ENCODE measurements at regions not wholly inside any gene's neighbourhood (a gene's known extent, or its start where the extent isn't known, plus 50 kb on each side); places are given as distances from the start of the nearest gene placed in this dataset.

DNA sequence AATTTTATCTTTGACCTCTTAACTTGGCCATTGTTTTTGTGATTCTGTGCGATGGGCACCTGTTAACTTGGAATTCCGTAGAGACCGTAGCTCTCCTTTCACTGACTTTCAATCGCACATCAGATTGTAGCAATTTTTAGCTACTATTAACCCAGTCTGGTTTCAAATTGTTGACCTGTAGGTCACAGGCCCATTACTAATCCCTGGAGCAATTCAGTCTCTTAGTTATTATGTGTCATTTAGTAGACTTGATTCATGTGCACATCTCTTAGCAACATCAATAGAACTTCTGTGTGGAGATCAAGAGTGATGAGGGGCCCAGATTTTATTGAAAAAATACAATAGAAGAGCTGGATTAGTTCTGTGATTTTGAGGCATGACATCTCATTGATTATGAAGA is 549.6 kb upstream of the SLC10A2 start (continued):
- TF ChIP-seq, protein P1, sequence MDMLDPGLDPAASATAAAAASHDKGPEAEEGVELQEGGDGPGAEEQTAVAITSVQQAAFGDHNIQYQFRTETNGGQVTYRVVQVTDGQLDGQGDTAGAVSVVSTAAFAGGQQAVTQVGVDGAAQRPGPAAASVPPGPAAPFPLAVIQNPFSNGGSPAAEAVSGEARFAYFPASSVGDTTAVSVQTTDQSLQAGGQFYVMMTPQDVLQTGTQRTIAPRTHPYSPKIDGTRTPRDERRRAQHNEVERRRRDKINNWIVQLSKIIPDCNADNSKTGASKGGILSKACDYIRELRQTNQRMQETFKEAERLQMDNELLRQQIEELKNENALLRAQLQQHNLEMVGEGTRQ (IDR thresholded peaks at IDR 0.05; ENCODE audit: low read length) = no peak
